ENCODE measurements at regions not wholly inside any gene's neighbourhood (a gene's known extent, or its start where the extent isn't known, plus 50 kb on each side); places are given as distances from the start of the nearest gene placed in this dataset.

GRCh38 chr4:34636623-34637022 lies 1607.7 kb downstream of the ARAP2 start:
- no peaks in the 10 kb centered on the region for H3K27me3 ChIP-seq (ENCODE audit: insufficient read depth, low read length)
- H3K36me3 ChIP-seq (ENCODE audit: insufficient read depth, low read length) = no peaks in the 10 kb centered on the region
- H3K9me2 ChIP-seq (ENCODE audit: low read depth, low read length) = no peaks in the 10 kb centered on the region
- no peaks in the 10 kb centered on the region for H3K79me2 ChIP-seq (ENCODE audit: insufficient read depth, low read length)
- no peaks in the 10 kb centered on the region for H3K4me1 ChIP-seq (ENCODE audit: insufficient read depth, low read length, severe bottlenecking)
- H3F3A ChIP-seq (ENCODE audit: insufficient read depth, low read length) = no peaks in the 10 kb centered on the region
- TF ChIP-seq CTCF (IDR thresholded peaks at IDR 0.05; ENCODE audit: low read length) (no peak), EZH2 (IDR thresholded peaks at IDR 0.05; ENCODE audit: borderline replicate concordance, low read length) (no peak)
- no peak overlapping the region for H2AFZ ChIP-seq (ENCODE audit: low read length)
- no peak overlapping the region for H3K9ac ChIP-seq (ENCODE audit: low read length)
- H3K4me3 ChIP-seq (ENCODE audit: low read depth, low read length, poor library complexity, severe bottlenecking) = no peak overlapping the region
- H3K27ac ChIP-seq (ENCODE audit: low read depth, low read length, poor library complexity, severe bottlenecking) = no peak overlapping the region
- no peak overlapping the region for H3K4me2 ChIP-seq (ENCODE audit: low read length)
- no peaks in the 10 kb centered on the region for H4K20me1 ChIP-seq (ENCODE audit: insufficient read depth, low read length)
- no peaks in the 10 kb centered on the region for H3K9me3 ChIP-seq (ENCODE audit: low read length)

- no peak for TF ChIP-seq CTCF (IDR thresholded peaks at IDR 0.05; ENCODE audit: low read length)
- TF ChIP-seq EZH2 (IDR thresholded peaks at IDR 0.05; ENCODE audit: borderline replicate concordance, low read length) = no peak
- H2AFZ ChIP-seq (ENCODE audit: low read length) = no peak overlapping the region
- H3K4me1 ChIP-seq (ENCODE audit: insufficient read depth, low read length, severe bottlenecking) = no peaks in the 10 kb centered on the region
- no peak overlapping the region for H3K4me2 ChIP-seq (ENCODE audit: low read length)
- no peak overlapping the region for H3K4me3 ChIP-seq (ENCODE audit: low read depth, low read length, poor library complexity, severe bottlenecking)
- H4K20me1 ChIP-seq (ENCODE audit: insufficient read depth, low read length) = no peaks in the 10 kb centered on the region
- H3K27ac ChIP-seq (ENCODE audit: low read depth, low read length, poor library complexity, severe bottlenecking) = no peak overlapping the region
- no peaks in the 10 kb centered on the region; the same call in 1 of the 2 replicates for H3K9me2 ChIP-seq (ENCODE audit: low read depth, low read length)
- H3F3A ChIP-seq (ENCODE audit: insufficient read depth, low read length) = no peaks in the 10 kb centered on the region
- no peaks in the 10 kb centered on the region for H3K79me2 ChIP-seq (ENCODE audit: insufficient read depth, low read length)
- no peaks in the 10 kb centered on the region for H3K27me3 ChIP-seq (ENCODE audit: insufficient read depth, low read length)
- H3K36me3 ChIP-seq (ENCODE audit: insufficient read depth, low read length) = no peaks in the 10 kb centered on the region
- H3K9me3 ChIP-seq (ENCODE audit: low read length) = no peaks in the 10 kb centered on the region
- no peak overlapping the region for H3K9ac ChIP-seq (ENCODE audit: low read length)
These were observed 1600.8 kb downstream of the ARAP2 start for GRCh38 chr4:34643476-34643875.

- Histone ChIP-seq H3K27ac (ENCODE audit: low read depth, low read length, poor library complexity, severe bottlenecking) (no peak overlapping the region), H3K9me2 (ENCODE audit: low read depth, low read length) (no peaks in the 10 kb centered on the region; the same call in 1 of the 2 replicates), H4K20me1 (ENCODE audit: insufficient read depth, low read length) (no peaks in the 10 kb centered on the region), H3K79me2 (ENCODE audit: insufficient read depth, low read length) (no peaks in the 10 kb centered on the region), H3K4me3 (ENCODE audit: low read depth, low read length, poor library complexity, severe bottlenecking) (no peak overlapping the region), H3K4me1 (ENCODE audit: insufficient read depth, low read length, severe bottlenecking) (no peaks in the 10 kb centered on the region), H3K27me3 (ENCODE audit: insufficient read depth, low read length) (no peaks in the 10 kb centered on the region), H3K4me2 (ENCODE audit: low read length) (no peak overlapping the region), H3K9me3 (ENCODE audit: low read length) (no peaks in the 10 kb centered on the region), H3K9ac (ENCODE audit: low read length) (no peak overlapping the region), H3K36me3 (ENCODE audit: insufficient read depth, low read length) (no peaks in the 10 kb centered on the region), H2AFZ (ENCODE audit: low read length) (no peak overlapping the region), H3F3A (ENCODE audit: insufficient read depth, low read length) (no peaks in the 10 kb centered on the region)
- TF ChIP-seq CTCF (IDR thresholded peaks at IDR 0.05; ENCODE audit: low read length) (no peak), EZH2 (IDR thresholded peaks at IDR 0.05; ENCODE audit: borderline replicate concordance, low read length) (no peak)
These were observed 1599.7 kb downstream of the ARAP2 start for GRCh38 chr4:34644579-34645115.

All from OCI-LY1 (cell line).